ENCODE measurements at regions not wholly inside any gene's neighbourhood (a gene's known extent, or its start where the extent isn't known, plus 50 kb on each side); places are given as distances from the start of the nearest gene placed in this dataset.
"Not testable (repeated sequence)": the region's sequence is repeated elsewhere in the genome, so short reads cannot be mapped to it uniquely, and the experiment has no call there.

GRCh38 chr3:115409596-115409995 is 213.7 kb upstream of the GAP43 start:
- Histone ChIP-seq H2AFZ (replicated peaks; ENCODE audit: low read length, poor library complexity) (no peak overlapping the region), H3K36me3 (ENCODE audit: control insufficient read depth, insufficient read depth, low read length) (no peaks in the 10 kb centered on the region), H3K4me3 (ENCODE audit: insufficient read depth, low read depth, low read length) (no peak overlapping the region), H3K9me1 (ENCODE audit: insufficient read depth, low read length) (peaks cover 2% of the 10 kb centered on the region; the same call in 1 of the 2 replicates), H2BK5ac (ENCODE audit: low read depth, low read length, poor library complexity, severe bottlenecking) (no peak overlapping the region), H3K4me1 (ENCODE audit: control insufficient read depth, insufficient read depth, low read length) (0 out of 2 replicates have a peak, but pooled peaks cover 2% of the 10 kb centered on the region), H3K4ac (ENCODE audit: low read depth, low read length) (no peak overlapping the region), H3K4me2 (ENCODE audit: low read depth, low read length) (no peak overlapping the region), H2BK120ac (ENCODE audit: low read depth, low read length) (no peak overlapping the region), H3K27ac (ENCODE audit: insufficient read depth, low read length) (no peak overlapping the region), H3K79me1 (ENCODE audit: low read depth in 1 of 2, low read length in 2 of 2) (no peaks in the 10 kb centered on the region), H2BK15ac (ENCODE audit: low read depth, low read length) (no peak overlapping the region), H3K9me3 (ENCODE audit: control insufficient read depth, insufficient read depth, low read length) (no peaks in the 10 kb centered on the region), H4K20me1 (ENCODE audit: insufficient read depth, low read length) (no peaks in the 10 kb centered on the region), H3K9ac (ENCODE audit: low read depth, low read length) (no peak overlapping the region), H4K8ac (ENCODE audit: low read depth in 2 of 2, low read length in 2 of 2) (no peak overlapping the region), H2AK5ac (ENCODE audit: low read depth, low read length) (no peak overlapping the region), H3K56ac (ENCODE audit: extremely low read depth, insufficient read depth, low read length) (no peak overlapping the region), H4K5ac (ENCODE audit: low read depth, low read length) (no peak overlapping the region), H3K23ac (ENCODE audit: low read depth, low read length) (no peak overlapping the region), H3K27me3 (ENCODE audit: control insufficient read depth, insufficient read depth, low read length) (no peaks in the 10 kb centered on the region; the same call in 1 of the 2 replicates), H3K18ac (ENCODE audit: low read depth, low read length) (no peak overlapping the region), H2AK9ac (replicated peaks; ENCODE audit: low read depth, low read length, poor library complexity) (no peak overlapping the region), H3K14ac (replicated peaks; ENCODE audit: low read depth, low read length) (no peak overlapping the region), H4K91ac (ENCODE audit: insufficient read depth, low read depth, low read length) (no peak overlapping the region), H2BK20ac (ENCODE audit: low read depth, low read length) (no peak overlapping the region)
- intact Hi-C loops (cut with micrococcal nuclease) (no loop called here), in situ Hi-C loops (cut with MboI; ENCODE audit: low sequenced_read_pairs) (no loop called here), dilution Hi-C loops (cut with HindIII; ENCODE audit: low sequenced_read_pairs, unreplicated experiment) (no loop called here)
- BruUV-seq (replicated peaks), result no TSS peak
- CTCF ChIA-PET, result no interaction called here
- ATAC-seq (ENCODE audit: low read depth) (no peak), DNase-seq (no peak)
- TF ChIP-seq POLR2A (IDR thresholded peaks at IDR 0.05; ENCODE audit: low read depth, low read length) (no peak), RCOR1 (IDR thresholded peaks at IDR 0.05; ENCODE audit: insufficient replicate concordance, low read length) (no peak), MXI1 (IDR thresholded peaks at IDR 0.05; ENCODE audit: borderline replicate concordance, low read depth, low read length) (no peak), BHLHE40 (IDR thresholded peaks at IDR 0.05; ENCODE audit: low read depth, low read length) (no peak), RFX5 (IDR thresholded peaks at IDR 0.05; ENCODE audit: low read depth, low read length) (no peak), SMC3 (IDR thresholded peaks at IDR 0.05; ENCODE audit: low read depth, low read length) (no peak), USF2 (IDR thresholded peaks at IDR 0.05; ENCODE audit: low read depth, low read length) (no peak), MAZ (IDR thresholded peaks at IDR 0.05; ENCODE audit: borderline replicate concordance, low read depth, low read length) (no peak)
- WGBS, 2 experiments (ENCODE audit: extremely low coverage in 2 of 2, insufficient read length in 1 of 2), result no CpG with 5 or more reads among the region's 5 CpGs
- POLR2A ChIA-PET (ENCODE audit: unreplicated experiment), result no interaction called here

GRCh38 chr3:115414610-115415009 is 208.7 kb upstream of the GAP43 start:
- DNase-seq; H3K18ac ChIP-seq (ENCODE audit: low read depth, low read length); H3K79me1 ChIP-seq (ENCODE audit: low read depth in 1 of 2, low read length in 2 of 2); H4K8ac ChIP-seq (ENCODE audit: low read depth in 2 of 2, low read length in 2 of 2); H3K9me1 ChIP-seq (ENCODE audit: insufficient read depth, low read length); H4K20me1 ChIP-seq (ENCODE audit: insufficient read depth, low read length); H4K91ac ChIP-seq (ENCODE audit: insufficient read depth, low read depth, low read length); H2AK5ac ChIP-seq (ENCODE audit: low read depth, low read length); H3K9me3 ChIP-seq (ENCODE audit: control insufficient read depth, insufficient read depth, low read length); H3K27me3 ChIP-seq (ENCODE audit: control insufficient read depth, insufficient read depth, low read length); H2BK15ac ChIP-seq (ENCODE audit: low read depth, low read length); H3K23ac ChIP-seq (ENCODE audit: low read depth, low read length); dilution Hi-C loops (cut with HindIII; ENCODE audit: low sequenced_read_pairs, unreplicated experiment); H4K5ac ChIP-seq (ENCODE audit: low read depth, low read length); BruUV-seq (replicated peaks); H3K56ac ChIP-seq (ENCODE audit: extremely low read depth, insufficient read depth, low read length); CTCF ChIA-PET; H3K4me3 ChIP-seq (ENCODE audit: insufficient read depth, low read depth, low read length); H2AK9ac ChIP-seq (replicated peaks; ENCODE audit: low read depth, low read length, poor library complexity); H3K4me2 ChIP-seq (ENCODE audit: low read depth, low read length); POLR2A ChIA-PET (ENCODE audit: unreplicated experiment); H2BK20ac ChIP-seq (ENCODE audit: low read depth, low read length); H3K9ac ChIP-seq (ENCODE audit: low read depth, low read length); H2AFZ ChIP-seq (replicated peaks; ENCODE audit: low read length, poor library complexity); intact Hi-C loops (cut with micrococcal nuclease); in situ Hi-C loops (cut with MboI; ENCODE audit: low sequenced_read_pairs); ATAC-seq (ENCODE audit: low read depth); H3K36me3 ChIP-seq (ENCODE audit: control insufficient read depth, insufficient read depth, low read length); H3K27ac ChIP-seq (ENCODE audit: insufficient read depth, low read length); H2BK120ac ChIP-seq (ENCODE audit: low read depth, low read length); H3K4ac ChIP-seq (ENCODE audit: low read depth, low read length); H2BK5ac ChIP-seq (ENCODE audit: low read depth, low read length, poor library complexity, severe bottlenecking); H3K4me1 ChIP-seq (ENCODE audit: control insufficient read depth, insufficient read depth, low read length); H3K14ac ChIP-seq (replicated peaks; ENCODE audit: low read depth, low read length): not testable (repeated sequence)
- no CpG with 5 or more reads among the region's 4 CpGs for WGBS, 2 experiments (ENCODE audit: extremely low coverage in 2 of 2, insufficient read length in 1 of 2)
